Ectodermal cell (in vitro differentiated cells): ENCODE measurements at regions not wholly inside any gene's neighbourhood (a gene's known extent, or its start where the extent isn't known, plus 50 kb on each side); places are given as distances from the start of the nearest gene placed in this dataset.

Experiments used
- H3K27ac ChIP-seq: 2 replicates; pipeline ENCODE4 v1.7.0; 2013; ENCODE audit warnings: mild to moderate bottlenecking, low read depth, low read length; ENCODE audit not compliant: insufficient read depth, poor library complexity, severe bottlenecking
- H3K27me3 ChIP-seq: 2 replicates; pipeline ENCODE4 v1.7.0; 2013; ENCODE audit warnings: mild to moderate bottlenecking, low read length; ENCODE audit not compliant: insufficient read depth, control insufficient read depth, poor library complexity, severe bottlenecking
- H3K36me3 ChIP-seq: one replicate; pipeline ENCODE4 v1.7.0; 2013; ENCODE audit warnings: low read length; ENCODE audit not compliant: control insufficient read depth, insufficient read depth
- H3K4me1 ChIP-seq: one replicate; pipeline ENCODE4 v1.7.0; 2013; ENCODE audit warnings: low read length; ENCODE audit not compliant: control insufficient read depth, insufficient read depth
- H3K4me3 ChIP-seq: 2 replicates; pipeline ENCODE4 v1.7.0; 2013; ENCODE audit warnings: low read depth, low read length, control low read depth; ENCODE audit not compliant: insufficient read depth
- H3K9me3 ChIP-seq: 2 replicates; pipeline ENCODE4 v1.7.0; 2013; ENCODE audit warnings: mild to moderate bottlenecking, low read length, moderate library complexity; ENCODE audit not compliant: control insufficient read depth
- WGBS, 2 experiments: methylation state at CpG; one replicate each; pipeline ENCODE4 v1.1.7; 2013; ENCODE audit warnings: missing lambda C conversion rate in 2 of 2; 5-methylcytosine and 5-hydroxymethylcytosine counted together

DNA sequence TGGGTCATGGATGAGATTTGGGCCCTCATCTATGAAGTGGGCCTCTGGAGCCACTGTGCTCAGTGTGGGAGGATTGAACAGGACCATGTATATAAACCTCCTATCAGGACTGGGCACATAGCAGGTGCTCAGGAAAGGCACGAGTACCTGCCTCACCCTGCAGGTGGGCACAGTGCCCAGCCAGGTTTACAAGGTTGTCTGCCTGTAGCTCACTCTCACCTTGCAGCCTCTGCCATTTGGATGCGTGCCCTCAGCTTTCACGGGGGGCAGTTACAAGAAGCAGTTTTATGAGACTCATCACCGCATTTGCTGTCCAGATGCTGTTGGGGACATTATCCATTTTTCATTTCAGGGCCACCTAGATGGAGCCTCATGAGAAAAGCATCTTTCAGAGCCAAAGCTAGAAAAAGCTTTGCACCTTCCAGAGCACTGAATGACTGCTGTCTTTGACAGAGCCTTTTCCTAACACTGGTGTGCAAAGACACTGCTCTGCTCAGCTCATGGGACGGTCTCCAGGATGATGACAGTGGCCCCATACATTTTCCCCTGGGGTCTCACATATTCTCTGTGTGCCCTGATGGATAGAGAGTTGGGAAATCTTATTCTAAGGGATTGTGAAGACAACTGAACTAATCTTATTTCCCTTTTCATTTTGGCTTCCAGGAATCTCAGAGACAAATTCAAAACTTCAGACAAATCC is 327.5 kb upstream of the RTL1 start:
- Histone ChIP-seq H3K36me3 (no peaks in the 10 kb centered on the region), H3K4me3 (no peak overlapping the region), H3K9me3 (no peaks in the 10 kb centered on the region), H3K27ac (no peak overlapping the region), H3K27me3 (no peaks in the 10 kb centered on the region), H3K4me1 (peaks cover 15% of the 10 kb centered on the region)
- 93 to 98% methylated on average over 5 of the region's 5 CpGs for WGBS, 2 experiments

GRCh38 chr14:101231828-101232227 is 328.3 kb upstream of the RTL1 start:
- 77 to 90% methylated on average over 1 to 4 of the region's 4 CpGs for WGBS, 2 experiments
- Histone ChIP-seq H3K27me3 (no peaks in the 10 kb centered on the region), H3K4me3 (no peak overlapping the region)

GRCh38 chr14:101232340-101233020 is 328.8 kb upstream of the DIO3 start:
- H3K36me3 ChIP-seq: no peaks in the 10 kb centered on the region
- H3K9me3 ChIP-seq: no peaks in the 10 kb centered on the region
- H3K27ac ChIP-seq: no peak overlapping the region
- H3K4me3 ChIP-seq: no peak overlapping the region
- WGBS, 2 experiments: 93 to 96% methylated on average over 21 of the region's 21 CpGs
- peaks cover 15% of the 10 kb centered on the region for H3K4me1 ChIP-seq
- H3K27me3 ChIP-seq: no peaks in the 10 kb centered on the region

More at GRCh38 chr14:101231828-101232227, 328.3 kb upstream of the RTL1 start:
- H3K9me3 ChIP-seq: no peaks in the 10 kb centered on the region
- no peaks in the 10 kb centered on the region for H3K36me3 ChIP-seq
- H3K4me1 ChIP-seq: peaks cover 15% of the 10 kb centered on the region
- H3K27ac ChIP-seq: no peak overlapping the region

GRCh38 chr14:101233021-101233366 is 328.3 kb upstream of the DIO3 start:
- no peak overlapping the region for H3K27ac ChIP-seq
- H3K4me1 ChIP-seq: peaks cover 15% of the 10 kb centered on the region
- H3K4me3 ChIP-seq: no peak overlapping the region
- WGBS, 2 experiments: 85 to 86% methylated on average over 15 of the region's 15 CpGs
- H3K36me3 ChIP-seq: no peaks in the 10 kb centered on the region
- no peaks in the 10 kb centered on the region for H3K9me3 ChIP-seq
- H3K27me3 ChIP-seq: no peaks in the 10 kb centered on the region

- peaks cover 15% of the 10 kb centered on the region for H3K4me1 ChIP-seq
- H3K27me3 ChIP-seq: no peaks in the 10 kb centered on the region
- H3K27ac ChIP-seq: no peak overlapping the region
- WGBS, 2 experiments: 87 to 88% methylated on average over 12 of the region's 12 CpGs
- no peaks in the 10 kb centered on the region for H3K9me3 ChIP-seq
- H3K4me3 ChIP-seq: no peak overlapping the region
- no peaks in the 10 kb centered on the region for H3K36me3 ChIP-seq
Measured at GRCh38 chr14:101233391-101233790, 327.9 kb upstream of the DIO3 start.

GRCh38 chr14:101233808-101234207 is 327.5 kb upstream of the DIO3 start:
- H3K36me3 ChIP-seq: no peaks in the 10 kb centered on the region
- WGBS, 2 experiments: 91% methylated on average over 7 of the region's 7 CpGs
- no peaks in the 10 kb centered on the region for H3K9me3 ChIP-seq
- H3K27me3 ChIP-seq: no peaks in the 10 kb centered on the region
- H3K4me1 ChIP-seq: peaks cover 15% of the 10 kb centered on the region
- H3K27ac ChIP-seq: no peak overlapping the region
- no peak overlapping the region for H3K4me3 ChIP-seq

- Histone ChIP-seq H3K27me3 (no peaks in the 10 kb centered on the region), H3K9me3 (no peaks in the 10 kb centered on the region), H3K4me3 (no peak overlapping the region), H3K36me3 (no peaks in the 10 kb centered on the region), H3K27ac (no peak overlapping the region), H3K4me1 (peaks cover 15% of the 10 kb centered on the region)
- WGBS, 2 experiments: 80 to 86% methylated on average over 23 of the region's 23 CpGs
Measured at GRCh38 chr14:101234244-101234937, 326.9 kb upstream of the DIO3 start.

GRCh38 chr14:101234999-101235334 is 326.3 kb upstream of the DIO3 start:
- H3K9me3 ChIP-seq: no peaks in the 10 kb centered on the region
- H3K36me3 ChIP-seq: no peaks in the 10 kb centered on the region
- H3K27me3 ChIP-seq: no peaks in the 10 kb centered on the region
- no peak overlapping the region for H3K4me3 ChIP-seq
- peaks cover 15% of the 10 kb centered on the region for H3K4me1 ChIP-seq
- WGBS, 2 experiments: 82 to 84% methylated on average over 12 of the region's 12 CpGs
- H3K27ac ChIP-seq: no peak overlapping the region

GRCh38 chr14:101235335-101236103 is 325.8 kb upstream of the DIO3 start:
- H3K27me3 ChIP-seq: no peaks in the 10 kb centered on the region
- H3K36me3 ChIP-seq: no peaks in the 10 kb centered on the region
- 67% methylated on average over 16 of the region's 16 CpGs for WGBS, 2 experiments
- no peak overlapping the region for H3K4me3 ChIP-seq
- H3K9me3 ChIP-seq: no peaks in the 10 kb centered on the region
- H3K27ac ChIP-seq: no peak overlapping the region
- peaks cover 15% of the 10 kb centered on the region for H3K4me1 ChIP-seq
